ENCODE measurements at regions not wholly inside any gene's neighbourhood (a gene's known extent, or its start where the extent isn't known, plus 50 kb on each side); places are given as distances from the start of the nearest gene placed in this dataset.

GRCh38 chr2:183803596-183803995, 679.4 kb downstream of the NUP35 start:
- no peak for TF ChIP-seq TAF1 (IDR thresholded peaks at IDR 0.05; ENCODE audit: borderline replicate concordance, low read depth, low read length)
- no peak for TF ChIP-seq POLR2AphosphoS5 (IDR thresholded peaks at IDR 0.05; ENCODE audit: low read depth, low read length)
